H1 (cell line): ENCODE measurements at regions not wholly inside any gene's neighbourhood (a gene's known extent, or its start where the extent isn't known, plus 50 kb on each side); places are given as distances from the start of the nearest gene placed in this dataset.

Source experiments
- CTCF ChIA-PET: fragments of 300-600 bp; sonication (Branson Sonifier 250); formaldehyde crosslinking; loops from one replicate; lab custom pipeline; 2021; ENCODE audit not compliant: partially characterized antibody; lab: Charles Lee
- POLR2A ChIA-PET: fragments of 300-600 bp; sonication (Branson Sonifier 250); formaldehyde crosslinking; loops from one replicate; lab custom pipeline; 2021; ENCODE audit warnings: inconsistent platforms; ENCODE audit not compliant: partially characterized antibody; lab: Charles Lee
- DNase-seq, 2 experiments: peaks; one replicate each; pipeline versions ENCODE4 v3.0.0 to v3.0.0-alpha.2; 2010 to 2022; ENCODE audit warnings: low spot score in 2 of 2, low read depth in 1 of 2, mixed read lengths in 1 of 2
- FAIRE-seq: peaks from 2 replicates; lab custom pipeline; 2011; peaks lifted over from hg19 to GRCh38; lab: Jason Lieb, UNC
- H2AFZ ChIP-seq: 2 replicates; pipeline ENCODE4 v1.8.1; 2012; ENCODE audit warnings: low read length, inconsistent platforms
- H2AK5ac ChIP-seq: 2 replicates; pipeline ENCODE4 v1.6.1; 2013; ENCODE audit warnings: low read depth, low read length
- H2BK120ac ChIP-seq: replicated peaks from 2 replicates; pipeline ENCODE3; 2013; ENCODE audit warnings: low read depth, low read length, inconsistent platforms
- H2BK12ac ChIP-seq: 2 replicates; pipeline ENCODE4 v1.6.1; 2013; ENCODE audit warnings: low read depth, low read length
- H2BK15ac ChIP-seq: 2 replicates; pipeline ENCODE4 v1.6.1; 2013; ENCODE audit warnings: low read length
- H2BK20ac ChIP-seq: 2 replicates; pipeline ENCODE4 v1.6.1; 2013; ENCODE audit warnings: low read length
- H2BK5ac ChIP-seq: 2 replicates; pipeline ENCODE4 v1.6.1; 2013; ENCODE audit warnings: low read depth, low read length
- H3K14ac ChIP-seq: 2 replicates; pipeline ENCODE4 v1.6.1; 2013; ENCODE audit warnings: inconsistent platforms; ENCODE audit not compliant: insufficient read length
- H3K18ac ChIP-seq: 2 replicates; pipeline ENCODE4 v1.6.1; 2013; ENCODE audit warnings: low read length; ENCODE audit errors: extremely low read depth
- H3K23ac ChIP-seq: 2 replicates; pipeline ENCODE4 v1.6.1; 2013; ENCODE audit warnings: inconsistent platforms; ENCODE audit not compliant: insufficient read length
- H3K23me2 ChIP-seq: 2 replicates; pipeline ENCODE4 v1.6.1; 2013; ENCODE audit warnings: low read depth, low read length
- H3K27ac ChIP-seq: 2 replicates; pipeline ENCODE4 v1.6.1; 2011; ENCODE audit warnings: low read depth, low read length, inconsistent platforms
- H3K27me3 ChIP-seq, 4 experiments: replicated peaks in 1 of 4; 1 replicate in 1 of 4; 2 replicates in 3 of 4; pipeline versions ENCODE4 v1.6.1 to v1.8.1; 2011 to 2013; ENCODE audit warnings: low read length in 3 of 4, mild to moderate bottlenecking in 3 of 4, inconsistent platforms in 2 of 4, mixed read lengths in 2 of 4, moderate library complexity in 1 of 4; ENCODE audit not compliant: control insufficient read depth in 3 of 4, insufficient read depth in 3 of 4; ENCODE audit errors: extremely low read depth in 1 of 4
- H3K36me3 ChIP-seq, 4 experiments: 2 replicates each; pipeline versions ENCODE4 v1.6.1 to v1.8.1; 2011 to 2013; ENCODE audit warnings: mild to moderate bottlenecking in 4 of 4, low read length in 3 of 4, moderate library complexity in 2 of 4, control low read depth in 1 of 4, inconsistent platforms in 1 of 4; ENCODE audit not compliant: insufficient read depth in 4 of 4, control insufficient read depth in 2 of 4
- H3K4ac ChIP-seq: replicated peaks from 2 replicates; pipeline ENCODE3; 2013; ENCODE audit warnings: low read length, low read depth, mixed read lengths, inconsistent platforms; ENCODE audit not compliant: insufficient read length
- H3K4me1 ChIP-seq, 4 experiments: replicated peaks in 1 of 4; 1 replicate in 1 of 4; 2 replicates in 3 of 4; pipeline versions ENCODE4 v1.6.1 to v1.8.1; 2011 to 2013; ENCODE audit warnings: low read length in 3 of 4, inconsistent platforms in 2 of 4, mixed read lengths in 1 of 4; ENCODE audit not compliant: insufficient read depth in 4 of 4, control insufficient read depth in 3 of 4
- H3K4me2 ChIP-seq, 2 experiments: 2 replicates each; pipeline versions ENCODE4 v1.6.1 to v1.8.1; 2011 to 2013; ENCODE audit warnings: low read depth in 2 of 2, low read length in 2 of 2, control low read depth in 1 of 2, inconsistent platforms in 1 of 2, mild to moderate bottlenecking in 1 of 2; ENCODE audit not compliant: insufficient read depth in 1 of 2
- H3K4me3 ChIP-seq, 4 experiments: fragments of 200-600, 300-600 bp in 1 of 4; sonication (generic), shearing (Covaris generic), sonication (Bioruptor Twin) in 1 of 4; 2 replicates each; pipeline versions ENCODE4 v1.5.1 to v1.8.1; 2011 to 2016; ENCODE audit warnings: low read length in 4 of 4, low read depth in 3 of 4, control low read depth in 2 of 4, inconsistent platforms in 2 of 4, mild to moderate bottlenecking in 2 of 4, mixed read lengths in 1 of 4, moderate library complexity in 1 of 4; ENCODE audit not compliant: insufficient read depth in 2 of 4; ENCODE audit errors: extremely low read depth in 1 of 4
- H3K56ac ChIP-seq: replicated peaks from 2 replicates; pipeline ENCODE3; 2013; ENCODE audit warnings: low read depth, mild to moderate bottlenecking, mixed read lengths, low read length, inconsistent platforms; ENCODE audit not compliant: insufficient read length
- H3K79me1 ChIP-seq: 2 replicates; pipeline ENCODE4 v1.6.1; 2013; ENCODE audit warnings: low read depth, low read length, control low read depth
- H3K79me2 ChIP-seq, 2 experiments: 2 replicates each; pipeline versions ENCODE4 v1.6.1 to v1.8.1; 2012 to 2013; ENCODE audit warnings: low read length in 2 of 2, mild to moderate bottlenecking in 2 of 2, inconsistent platforms in 1 of 2; ENCODE audit not compliant: insufficient read depth in 2 of 2, control insufficient read depth in 1 of 2
- H3K9ac ChIP-seq, 4 experiments: replicated peaks in 1 of 4; 1 replicate in 1 of 4; 2 replicates in 3 of 4; pipeline versions ENCODE4 v1.6.1 to v1.8.1; 2011 to 2013; ENCODE audit warnings: low read depth in 3 of 4, low read length in 3 of 4, control low read depth in 2 of 4, mild to moderate bottlenecking in 2 of 4, moderate library complexity in 2 of 4, inconsistent platforms in 1 of 4; ENCODE audit errors: extremely low read depth in 1 of 4
- H3K9me3 ChIP-seq, 2 experiments: 2 replicates each; pipeline versions ENCODE4 v1.6.1 to v1.8.1; 2012 to 2013; ENCODE audit warnings: mild to moderate bottlenecking in 2 of 2, moderate library complexity in 2 of 2, control low read depth in 1 of 2, inconsistent platforms in 1 of 2, low read depth in 1 of 2, low read length in 1 of 2, mixed read lengths in 1 of 2; ENCODE audit not compliant: insufficient read depth in 2 of 2
- H4K20me1 ChIP-seq, 2 experiments: replicated peaks in 1 of 2; 2 replicates each; pipeline versions ENCODE3 to v1.8.1; 2011 to 2013; ENCODE audit warnings: inconsistent platforms in 2 of 2, low read length in 2 of 2, mild to moderate bottlenecking in 1 of 2; ENCODE audit not compliant: insufficient read depth in 2 of 2, control insufficient read depth in 1 of 2
- H4K5ac ChIP-seq: 2 replicates; pipeline ENCODE4 v1.6.1; 2013; ENCODE audit warnings: low read length, low read depth, mixed read lengths, inconsistent platforms; ENCODE audit not compliant: insufficient read length
- H4K8ac ChIP-seq: 2 replicates; pipeline ENCODE4 v1.8.0; 2013; ENCODE audit warnings: mild to moderate bottlenecking, moderate library complexity, low read length, inconsistent platforms; ENCODE audit not compliant: insufficient read depth; ENCODE audit errors: extremely low read depth
- H4K91ac ChIP-seq: replicated peaks from 2 replicates; pipeline ENCODE3; 2013; ENCODE audit warnings: low read length, mixed read lengths, inconsistent platforms; ENCODE audit not compliant: insufficient read length
- ATF2 ChIP-seq: IDR thresholded peaks from 2 replicates; pipeline ENCODE4 v1.6.1; 2012; ENCODE audit warnings: low read length, inconsistent platforms
- WGBS, 2 experiments: shearing (Covaris generic) in 1 of 2; methylation state at CpG; one replicate each; pipeline versions ENCODE4 v1.1.6 to v1.1.7; 2013 to 2015; ENCODE audit warnings: low lambda C conversion rate in 2 of 2, mixed read lengths in 2 of 2, inconsistent platforms in 1 of 2, low coverage in 1 of 2, missing lambda C conversion rate in 1 of 2; ENCODE audit not compliant: insufficient replicate concordance in 2 of 2, insufficient coverage in 1 of 2, insufficient read length in 1 of 2; ENCODE audit errors: extremely low coverage in 1 of 2, missing lambda C conversion rate in 1 of 2; 5-methylcytosine and 5-hydroxymethylcytosine counted together

- no peak overlapping the region for H3K14ac ChIP-seq
- no peak overlapping the region for H4K8ac ChIP-seq
- no peak overlapping the region for H2AFZ ChIP-seq
- H2AK5ac ChIP-seq: no peak overlapping the region
- no peak overlapping the region for H3K18ac ChIP-seq
- no peak overlapping the region for H3K4ac ChIP-seq
- FAIRE-seq (no peak), DNase-seq (no peak)
- H3K9me3 ChIP-seq: no peaks in the 10 kb centered on the region
- H2BK5ac ChIP-seq: no peak overlapping the region
- H2BK12ac ChIP-seq: no peak overlapping the region
- ChIA-PET POLR2A (no interaction called here), CTCF (interaction anchor here (1.6 kb wide), 1 partner anchor 9 kb away, joined by 7 read pairs; no protein-coding TSS in a partner anchor)
- H3K4me2 ChIP-seq: no peak overlapping the region
- no peak for TF ChIP-seq ATF2
- H4K91ac ChIP-seq: no peak overlapping the region
- 63% methylated on average over 2 of the region's 2 CpGs; no CpG with 5 or more reads in 1 of the 2 experiments for WGBS, 2 experiments
- H3K23me2 ChIP-seq: no peaks in the 10 kb centered on the region
- no peak overlapping the region for H2BK15ac ChIP-seq
- no peaks in the 10 kb centered on the region for H3K79me1 ChIP-seq
- no peak overlapping the region for H2BK20ac ChIP-seq
- H3K4me1 ChIP-seq: peaks cover 0 to 5% (median 0%) of the 10 kb centered on the region in 4 experiments; a peak in 1 of 7 replicates
- H3K9ac ChIP-seq: no peak overlapping the region
- no peaks in the 10 kb centered on the region for H3K36me3 ChIP-seq
- no peaks in the 10 kb centered on the region for H3K27me3 ChIP-seq
- H4K5ac ChIP-seq: no peak overlapping the region
- no peak overlapping the region for H2BK120ac ChIP-seq
- H3K27ac ChIP-seq: no peak overlapping the region
- no peak overlapping the region for H3K23ac ChIP-seq
- H3K4me3 ChIP-seq: no peak overlapping the region
- no peaks in the 10 kb centered on the region for H3K79me2 ChIP-seq
- H3K56ac ChIP-seq: no peak overlapping the region
- no peaks in the 10 kb centered on the region for H4K20me1 ChIP-seq
These were observed 146.7 kb downstream of the CHIC2 start for GRCh38 chr4:53917729-53918128.
